ENCODE measurements at regions not wholly inside any gene's neighbourhood (a gene's known extent, or its start where the extent isn't known, plus 50 kb on each side); places are given as distances from the start of the nearest gene placed in this dataset.

- DNase-seq (ENCODE audit: low spot score), result no peak
These were observed 281.5 kb downstream of the EN1 start for GRCh38 chr2:118565786-118566540.

- no peak for DNase-seq (ENCODE audit: low spot score)
These were observed 282.1 kb downstream of the EN1 start for GRCh38 chr2:118565301-118565700.

GRCh38 chr2:118562144-118562543 is 285.3 kb downstream of the EN1 start:
- no peak for DNase-seq (ENCODE audit: low spot score)

GRCh38 chr2:118558846-118559245 is 288.6 kb downstream of the EN1 start:
- DNase-seq (ENCODE audit: low spot score), result no peak

GRCh38 chr2:118557791-118558190 is 289.7 kb downstream of the EN1 start:
- no peak for DNase-seq (ENCODE audit: low spot score)

GRCh38 chr2:118557016-118557415 is 290.4 kb downstream of the EN1 start:
- DNase-seq (ENCODE audit: low spot score), result no peak

- no peak for DNase-seq (ENCODE audit: low spot score)
These were observed 292.8 kb downstream of the EN1 start for GRCh38 chr2:118554616-118555015.

- DNase-seq (ENCODE audit: low spot score), result no peak
These were observed 297.9 kb downstream of the EN1 start for GRCh38 chr2:118549503-118549902.

- DNase-seq (ENCODE audit: low spot score), result no peak
These were observed 298.5 kb downstream of the EN1 start for GRCh38 chr2:118548880-118549488.

GRCh38 chr2:118539290-118539689 is 308.2 kb downstream of the EN1 start:
- DNase-seq (ENCODE audit: low spot score), result no peak

- DNase-seq (ENCODE audit: low spot score), result no peak
These were observed 311.1 kb downstream of the EN1 start for GRCh38 chr2:118536306-118536705.

- DNase-seq (ENCODE audit: low spot score), result no peak
These were observed 311.6 kb downstream of the EN1 start for GRCh38 chr2:118535818-118536212.

- no peak for DNase-seq (ENCODE audit: low spot score)
These were observed 312.2 kb downstream of the EN1 start for GRCh38 chr2:118535171-118535817.

GRCh38 chr2:118530976-118531375 is 316.5 kb downstream of the EN1 start:
- no peak for DNase-seq (ENCODE audit: low spot score)

- DNase-seq (ENCODE audit: low spot score), result no peak
These were observed 317.4 kb downstream of the EN1 start for GRCh38 chr2:118529908-118530599.

- no peak for DNase-seq (ENCODE audit: low spot score)
These were observed 319.9 kb downstream of the EN1 start for GRCh38 chr2:118527571-118527970.

GRCh38 chr2:118525346-118525745 is 322.1 kb downstream of the EN1 start:
- no peak for DNase-seq (ENCODE audit: low spot score)

- no peak for DNase-seq (ENCODE audit: low spot score)
These were observed 322.5 kb downstream of the EN1 start for GRCh38 chr2:118524911-118525310.

GRCh38 chr2:118523761-118524160 is 323.7 kb downstream of the EN1 start:
- DNase-seq (ENCODE audit: low spot score), result no peak

- no peak for DNase-seq (ENCODE audit: low spot score)
These were observed 325.5 kb downstream of the EN1 start for GRCh38 chr2:118521960-118522359.

GRCh38 chr2:118521272-118521671 is 326.2 kb downstream of the EN1 start:
- no peak for DNase-seq (ENCODE audit: low spot score)

GRCh38 chr2:118520246-118520645 is 327.2 kb downstream of the EN1 start:
- no peak for DNase-seq (ENCODE audit: low spot score)

- DNase-seq (ENCODE audit: low spot score), result no peak
These were observed 327.9 kb downstream of the EN1 start for GRCh38 chr2:118519511-118519910.

All from CD4-positive, alpha-beta T cell treated with Interleukin-6 at 100 ng/mL for 8 hours (primary cell).